Mesendoderm (in vitro differentiated cells): ENCODE measurements at regions not wholly inside any gene's neighbourhood (a gene's known extent, or its start where the extent isn't known, plus 50 kb on each side); places are given as distances from the start of the nearest gene placed in this dataset.
A peak's percentile ranks its signal among the peaks of the same experiment; 100 is the strongest.

Source experiments
- DNase-seq: peaks from one replicate; pipeline ENCODE4 v3.0.0; 2013
- H2AK5ac ChIP-seq: 2 replicates; pipeline ENCODE4 v1.6.1; 2013; ENCODE audit warnings: low read length, inconsistent platforms
- H2BK120ac ChIP-seq: 2 replicates; pipeline ENCODE4 v1.6.1; 2013; ENCODE audit warnings: low read depth, mild to moderate bottlenecking, low read length, moderate library complexity, mixed read lengths
- H2BK15ac ChIP-seq: replicated peaks from 2 replicates; pipeline ENCODE4 v1.6.1; 2013; ENCODE audit warnings: low read depth, mild to moderate bottlenecking, moderate library complexity
- H2BK5ac ChIP-seq: 2 replicates; pipeline ENCODE4 v1.6.1; 2013; ENCODE audit warnings: low read length, inconsistent platforms
- H3K18ac ChIP-seq: 2 replicates; pipeline ENCODE4 v1.6.1; 2013; ENCODE audit warnings: mild to moderate bottlenecking, low read length, mixed read lengths
- H3K23ac ChIP-seq: one replicate; pipeline ENCODE4 v1.6.1; 2013; ENCODE audit warnings: low read length
- H3K27ac ChIP-seq: 2 replicates; pipeline ENCODE4 v1.5.1; 2013; ENCODE audit warnings: low read depth, mild to moderate bottlenecking, inconsistent platforms, low read length, moderate library complexity
- H3K27me3 ChIP-seq: 2 replicates; pipeline ENCODE4 v1.6.1; 2013; ENCODE audit warnings: low read length, control low read depth, mild to moderate bottlenecking, inconsistent platforms; ENCODE audit not compliant: insufficient read depth, poor library complexity
- H3K36me3 ChIP-seq: 2 replicates; pipeline ENCODE4 v1.6.1; 2013; ENCODE audit warnings: low read length, inconsistent platforms; ENCODE audit not compliant: control insufficient read depth, insufficient read depth
- H3K4ac ChIP-seq: one replicate; pipeline ENCODE4 v1.6.1; 2013; ENCODE audit warnings: low read depth, mild to moderate bottlenecking, low read length, moderate library complexity
- H3K4me1 ChIP-seq: 2 replicates; pipeline ENCODE4 v1.6.1; 2013; ENCODE audit warnings: low read depth, low read length, inconsistent platforms; ENCODE audit not compliant: control insufficient read depth
- H3K4me2 ChIP-seq: 2 replicates; pipeline ENCODE4 v1.6.1; 2013; ENCODE audit warnings: low read length
- H3K4me3 ChIP-seq: 2 replicates; pipeline ENCODE4 v1.5.1; 2013; ENCODE audit warnings: mild to moderate bottlenecking, low read length
- H3K56ac ChIP-seq: one replicate; pipeline ENCODE4 v1.6.1; 2013; ENCODE audit warnings: low read length
- H3K79me1 ChIP-seq: 2 replicates; pipeline ENCODE4 v1.6.1; 2013; ENCODE audit warnings: low read length, inconsistent platforms
- H3K79me2 ChIP-seq: 2 replicates; pipeline ENCODE4 v1.6.1; 2013; ENCODE audit warnings: mild to moderate bottlenecking, low read length; ENCODE audit not compliant: control insufficient read depth, insufficient read depth
- H3K9ac ChIP-seq: 2 replicates; pipeline ENCODE4 v1.6.1; 2013; ENCODE audit warnings: low read length, inconsistent platforms
- H4K5ac ChIP-seq: one replicate; pipeline ENCODE4 v1.6.1; 2013; ENCODE audit warnings: low read length
- H4K8ac ChIP-seq: one replicate; pipeline ENCODE4 v1.6.1; 2013; ENCODE audit warnings: low read depth, mild to moderate bottlenecking, control low read depth, low read length, moderate library complexity
- WGBS: extraction: QIAGEN DNeasy Blood & Tissue Kit; methylation state at CpG from one replicate; pipeline ENCODE4 v1.1.7; 2013; ENCODE audit warnings: low lambda C conversion rate, missing lambda C conversion rate; ENCODE audit not compliant: insufficient coverage; ENCODE audit errors: extremely low coverage; 5-methylcytosine and 5-hydroxymethylcytosine counted together

GRCh38 chr6:18053078-18053477 lies 65.6 kb upstream of the KIF13A start:
- Histone ChIP-seq H3K4me3 (no peak overlapping the region), H2BK5ac (no peak overlapping the region), H2BK15ac (no peak overlapping the region), H3K79me2 (no peaks in the 10 kb centered on the region), H3K23ac (no peak overlapping the region), H3K18ac (no peak overlapping the region), H2AK5ac (no peak overlapping the region), H3K9ac (no peak overlapping the region), H4K8ac (no peak overlapping the region), H2BK120ac (no peak overlapping the region), H3K4me1 (no peaks in the 10 kb centered on the region), H3K27ac (no peak overlapping the region), H4K5ac (no peak overlapping the region), H3K36me3 (no peaks in the 10 kb centered on the region), H3K27me3 (no peaks in the 10 kb centered on the region), H3K79me1 (no peaks in the 10 kb centered on the region), H3K4me2 (no peak overlapping the region), H3K56ac (no peak overlapping the region), H3K4ac (no peak overlapping the region)
- no peak for DNase-seq
- WGBS, result no CpG with 5 or more reads among the region's 7 CpGs

GRCh38 chr6:18049646-18050045 lies 62.2 kb upstream of the KIF13A start:
- no peak overlapping the region for H3K27ac ChIP-seq
- H3K4me2 ChIP-seq, result no peak overlapping the region
- H3K18ac ChIP-seq, result no peak overlapping the region

GRCh38 chr6:18048953-18049630 lies 61.7 kb upstream of the KIF13A start:
- H2AK5ac ChIP-seq, result no peak overlapping the region
- H3K4me3 ChIP-seq, result no peak overlapping the region
- DNase-seq, result no peak
- no peak overlapping the region for H4K5ac ChIP-seq
- H3K4ac ChIP-seq, result no peak overlapping the region
- H3K56ac ChIP-seq, result no peak overlapping the region
- H2BK5ac ChIP-seq, result no peak overlapping the region
- H3K18ac ChIP-seq, result no peak overlapping the region
- no peaks in the 10 kb centered on the region for H3K79me1 ChIP-seq
- no peak overlapping the region for H2BK15ac ChIP-seq
- no peak overlapping the region for H3K9ac ChIP-seq
- H2BK120ac ChIP-seq, result no peak overlapping the region
- no peak overlapping the region for H3K27ac ChIP-seq
- H3K23ac ChIP-seq, result no peak overlapping the region
- no peaks in the 10 kb centered on the region for H3K27me3 ChIP-seq
- no CpG with 5 or more reads among the region's 4 CpGs for WGBS
- H3K4me2 ChIP-seq, result no peak overlapping the region
- H3K36me3 ChIP-seq, result no peaks in the 10 kb centered on the region
- H3K4me1 ChIP-seq, result no peaks in the 10 kb centered on the region
- no peaks in the 10 kb centered on the region for H3K79me2 ChIP-seq
- H4K8ac ChIP-seq, result no peak overlapping the region

More at GRCh38 chr6:18049646-18050045, 62.2 kb upstream of the KIF13A start:
- no peak overlapping the region for H3K4ac ChIP-seq
- no peak overlapping the region for H2BK120ac ChIP-seq
- no peak overlapping the region for H3K9ac ChIP-seq
- H3K27me3 ChIP-seq, result no peaks in the 10 kb centered on the region
- no peaks in the 10 kb centered on the region for H3K36me3 ChIP-seq
- H2BK5ac ChIP-seq, result no peak overlapping the region
- no peak for DNase-seq
- H2AK5ac ChIP-seq, result no peak overlapping the region
- H4K5ac ChIP-seq, result no peak overlapping the region
- H2BK15ac ChIP-seq, result no peak overlapping the region
- no peak overlapping the region for H3K23ac ChIP-seq
- no peaks in the 10 kb centered on the region for H3K79me1 ChIP-seq
- no peak overlapping the region for H4K8ac ChIP-seq
- no peak overlapping the region for H3K4me3 ChIP-seq
- no peaks in the 10 kb centered on the region for H3K4me1 ChIP-seq
- H3K79me2 ChIP-seq, result no peaks in the 10 kb centered on the region
- no peak overlapping the region for H3K56ac ChIP-seq
- WGBS, result no CpG with 5 or more reads among the region's 2 CpGs

GRCh38 chr6:18047406-18047805 lies 60.0 kb upstream of the KIF13A start:
- Histone ChIP-seq H3K36me3 (no peaks in the 10 kb centered on the region), H3K4ac (no peak overlapping the region)
- no CpG with 5 or more reads among the region's 2 CpGs for WGBS

GRCh38 chr6:18045507-18045906 lies 58.1 kb upstream of the KIF13A start:
- no peaks in the 10 kb centered on the region for H3K36me3 ChIP-seq
- peak overlapping the region; percentile 89 for H2BK15ac ChIP-seq
- no peak overlapping the region for H4K5ac ChIP-seq
- no peak overlapping the region for H3K4ac ChIP-seq
- no peak overlapping the region for H3K23ac ChIP-seq
- no peak overlapping the region for H3K56ac ChIP-seq
- no peaks in the 10 kb centered on the region for H3K79me2 ChIP-seq
- H3K27ac ChIP-seq, result no peak overlapping the region
- H2BK120ac ChIP-seq, result no peak overlapping the region
- DNase-seq, result peak; percentile 25
- no peak overlapping the region for H3K4me2 ChIP-seq
- no peaks in the 10 kb centered on the region for H3K27me3 ChIP-seq
- no peaks in the 10 kb centered on the region for H3K79me1 ChIP-seq
- H3K4me1 ChIP-seq, result no peaks in the 10 kb centered on the region
- no peak overlapping the region for H3K18ac ChIP-seq
- no peak overlapping the region for H3K9ac ChIP-seq
- H4K8ac ChIP-seq, result no peak overlapping the region
- H3K4me3 ChIP-seq, result no peak overlapping the region
- no peak overlapping the region for H2BK5ac ChIP-seq
- H2AK5ac ChIP-seq, result no peak overlapping the region

More at GRCh38 chr6:18047406-18047805, 60.0 kb upstream of the KIF13A start:
- Histone ChIP-seq H3K27ac (no peak overlapping the region), H2AK5ac (no peak overlapping the region), H4K8ac (no peak overlapping the region), H3K79me1 (no peaks in the 10 kb centered on the region), H3K18ac (no peak overlapping the region), H2BK5ac (no peak overlapping the region), H3K79me2 (no peaks in the 10 kb centered on the region), H4K5ac (no peak overlapping the region), H3K9ac (no peak overlapping the region), H3K23ac (no peak overlapping the region), H2BK120ac (no peak overlapping the region), H2BK15ac (no peak overlapping the region), H3K56ac (no peak overlapping the region), H3K27me3 (no peaks in the 10 kb centered on the region), H3K4me1 (no peaks in the 10 kb centered on the region), H3K4me2 (no peak overlapping the region), H3K4me3 (no peak overlapping the region)
- DNase-seq, result no peak
